ENCODE measurements at regions not wholly inside any gene's neighbourhood (a gene's known extent, or its start where the extent isn't known, plus 50 kb on each side); places are given as distances from the start of the nearest gene placed in this dataset.

- no peak overlapping the region for H3K27ac Mint-ChIP-seq
- Histone ChIP-seq H3K4me3 (ENCODE audit: control insufficient read depth in 1 of 2, extremely low read depth in 1 of 2, low read length in 1 of 2) (no peak overlapping the region), H3K9me3 (no peaks in the 10 kb centered on the region), H3K27ac (ENCODE audit: low read length) (no peak overlapping the region), H3K36me3 (ENCODE audit: control insufficient read depth in 2 of 2, extremely low read depth in 1 of 2, insufficient read depth in 1 of 2, low read length in 1 of 2) (no peaks in the 10 kb centered on the region), H3K4me1 (ENCODE audit: control insufficient read depth in 1 of 2, extremely low read depth in 1 of 2, insufficient read depth in 2 of 2, low read length in 2 of 2) (no peaks in the 10 kb centered on the region), H3K27me3 (replicated peaks in 1 of 2; ENCODE audit: control insufficient read depth in 2 of 2, extremely low read depth in 1 of 2, insufficient read depth in 2 of 2, low read length in 1 of 2) (no peaks in the 10 kb centered on the region)
- no peaks in the 10 kb centered on the region for H3K4me1 Mint-ChIP-seq
- no CpG with 5 or more reads among the region's 3 CpGs for WGBS (ENCODE audit: insufficient coverage)
- H3K27me3 Mint-ChIP-seq, result no peaks in the 10 kb centered on the region
- H3K4me3 Mint-ChIP-seq, result no peak overlapping the region
- CTCF ChIA-PET, result no interaction called here
- peaks cover 0 to 8% (median 2%) of the 10 kb centered on the region in 3 donors for H3K9me3 Mint-ChIP-seq
- POLR2A ChIA-PET, result no interaction called here
- H3K36me3 Mint-ChIP-seq, result no peaks in the 10 kb centered on the region
- DNase-seq (no peak), ATAC-seq (replicated peaks in 1 of 4) (no peak)
These were observed 558.7 kb upstream of the USP15 start for GRCh38 chr12:61701471-61701870.

- H3K27ac Mint-ChIP-seq, result no peak overlapping the region
- H3K36me3 ChIP-seq (ENCODE audit: control insufficient read depth in 2 of 2, extremely low read depth in 1 of 2, insufficient read depth in 1 of 2, low read length in 1 of 2), result no peaks in the 10 kb centered on the region
- H3K9me3 ChIP-seq, result peaks cover 2% of the 10 kb centered on the region
- H3K27ac ChIP-seq (ENCODE audit: low read length), result no peak overlapping the region
- POLR2A ChIA-PET, result no interaction called here
- no peaks in the 10 kb centered on the region for H3K27me3 Mint-ChIP-seq
- no peaks in the 10 kb centered on the region for H3K36me3 Mint-ChIP-seq
- H3K9me3 Mint-ChIP-seq, result no peaks in the 10 kb centered on the region
- no peak overlapping the region for H3K4me3 Mint-ChIP-seq
- no peaks in the 10 kb centered on the region for H3K27me3 ChIP-seq (replicated peaks in 1 of 2; ENCODE audit: control insufficient read depth in 2 of 2, extremely low read depth in 1 of 2, insufficient read depth in 2 of 2, low read length in 1 of 2)
- no CpG with 5 or more reads among the region's 1 CpG for WGBS (ENCODE audit: insufficient coverage)
- H3K4me1 ChIP-seq (ENCODE audit: control insufficient read depth in 1 of 2, extremely low read depth in 1 of 2, insufficient read depth in 2 of 2, low read length in 2 of 2), result no peaks in the 10 kb centered on the region
- H3K4me1 Mint-ChIP-seq, result no peaks in the 10 kb centered on the region
- CTCF ChIA-PET, result no interaction called here
- DNase-seq (no peak), ATAC-seq (replicated peaks in 1 of 4) (no peak)
- no peak overlapping the region for H3K4me3 ChIP-seq (ENCODE audit: control insufficient read depth in 1 of 2, extremely low read depth in 1 of 2, low read length in 1 of 2)
These were observed 553.4 kb upstream of the USP15 start for GRCh38 chr12:61706783-61707182.

GRCh38 chr12:61713121-61713520 is 547.1 kb upstream of the USP15 start:
- DNase-seq, result no peak
- H3K36me3 Mint-ChIP-seq, result no peaks in the 10 kb centered on the region
- POLR2A ChIA-PET, result no interaction called here
- CTCF ChIA-PET, result no interaction called here
- no peaks in the 10 kb centered on the region for H3K4me1 Mint-ChIP-seq
- no peak overlapping the region for H3K4me3 ChIP-seq (ENCODE audit: control insufficient read depth in 1 of 2, extremely low read depth in 1 of 2, low read length in 1 of 2)
- no peak overlapping the region for H3K4me3 Mint-ChIP-seq
- no peaks in the 10 kb centered on the region for H3K9me3 ChIP-seq
- H3K36me3 ChIP-seq (ENCODE audit: control insufficient read depth in 2 of 2, extremely low read depth in 1 of 2, insufficient read depth in 1 of 2, low read length in 1 of 2), result no peaks in the 10 kb centered on the region
- H3K27ac Mint-ChIP-seq, result no peak overlapping the region
- no peak overlapping the region for H3K27ac ChIP-seq (ENCODE audit: low read length)
- no peaks in the 10 kb centered on the region for H3K9me3 Mint-ChIP-seq
- no peaks in the 10 kb centered on the region for H3K27me3 Mint-ChIP-seq
- no peaks in the 10 kb centered on the region for H3K27me3 ChIP-seq (replicated peaks in 1 of 2; ENCODE audit: control insufficient read depth in 2 of 2, extremely low read depth in 1 of 2, insufficient read depth in 2 of 2, low read length in 1 of 2)
- no peak for ATAC-seq (replicated peaks in 1 of 4)
- WGBS (ENCODE audit: insufficient coverage), result 50% methylated on average over 4 of the region's 5 CpGs
- H3K4me1 ChIP-seq (ENCODE audit: control insufficient read depth in 1 of 2, extremely low read depth in 1 of 2, insufficient read depth in 2 of 2, low read length in 2 of 2), result no peaks in the 10 kb centered on the region

GRCh38 chr12:61717986-61718385 is 542.2 kb upstream of the USP15 start:
- CTCF ChIA-PET, result no interaction called here
- Mint-ChIP-seq H3K9me3 (peaks cover 0 to 5% (median 0%) of the 10 kb centered on the region in 3 donors), H3K4me3 (no peak overlapping the region), H3K27ac (no peak overlapping the region), H3K27me3 (no peaks in the 10 kb centered on the region), H3K36me3 (no peaks in the 10 kb centered on the region), H3K4me1 (no peaks in the 10 kb centered on the region)
- POLR2A ChIA-PET, result no interaction called here
- ATAC-seq (replicated peaks in 1 of 4) (no peak), DNase-seq (no peak)
- Histone ChIP-seq H3K4me1 (ENCODE audit: control insufficient read depth in 1 of 2, extremely low read depth in 1 of 2, insufficient read depth in 2 of 2, low read length in 2 of 2) (no peaks in the 10 kb centered on the region), H3K4me3 (ENCODE audit: control insufficient read depth in 1 of 2, extremely low read depth in 1 of 2, low read length in 1 of 2) (no peak overlapping the region), H3K36me3 (ENCODE audit: control insufficient read depth in 2 of 2, extremely low read depth in 1 of 2, insufficient read depth in 1 of 2, low read length in 1 of 2) (no peaks in the 10 kb centered on the region), H3K27me3 (replicated peaks in 1 of 2; ENCODE audit: control insufficient read depth in 2 of 2, extremely low read depth in 1 of 2, insufficient read depth in 2 of 2, low read length in 1 of 2) (no peaks in the 10 kb centered on the region), H3K9me3 (no peaks in the 10 kb centered on the region), H3K27ac (ENCODE audit: low read length) (no peak overlapping the region)
- WGBS (ENCODE audit: insufficient coverage), result 67% methylated on average over 3 of the region's 4 CpGs

GRCh38 chr12:61739925-61740324 is 520.3 kb upstream of the USP15 start:
- ATAC-seq (replicated peaks in 1 of 4) (no peak), DNase-seq (no peak)
- Histone ChIP-seq H3K27ac (ENCODE audit: low read length) (no peak overlapping the region), H3K4me3 (ENCODE audit: control insufficient read depth in 1 of 2, extremely low read depth in 1 of 2, low read length in 1 of 2) (no peak overlapping the region), H3K9me3 (no peaks in the 10 kb centered on the region), H3K36me3 (ENCODE audit: control insufficient read depth in 2 of 2, extremely low read depth in 1 of 2, insufficient read depth in 1 of 2, low read length in 1 of 2) (no peaks in the 10 kb centered on the region), H3K27me3 (replicated peaks in 1 of 2; ENCODE audit: control insufficient read depth in 2 of 2, extremely low read depth in 1 of 2, insufficient read depth in 2 of 2, low read length in 1 of 2) (no peaks in the 10 kb centered on the region), H3K4me1 (ENCODE audit: control insufficient read depth in 1 of 2, extremely low read depth in 1 of 2, insufficient read depth in 2 of 2, low read length in 2 of 2) (no peaks in the 10 kb centered on the region)
- Mint-ChIP-seq H3K36me3 (no peaks in the 10 kb centered on the region), H3K27ac (no peak overlapping the region), H3K9me3 (peaks cover 0 to 3% (median 2%) of the 10 kb centered on the region in 3 donors), H3K4me3 (no peak overlapping the region), H3K27me3 (no peaks in the 10 kb centered on the region), H3K4me1 (peaks cover 0 to 5% (median 0%) of the 10 kb centered on the region in 3 donors)
- no CpG with 5 or more reads among the region's 1 CpG for WGBS (ENCODE audit: insufficient coverage)
- ChIA-PET CTCF (no interaction called here), POLR2A (no interaction called here)

- Histone ChIP-seq H3K27ac (ENCODE audit: low read length) (no peak overlapping the region), H3K4me3 (ENCODE audit: control insufficient read depth in 1 of 2, extremely low read depth in 1 of 2, low read length in 1 of 2) (no peak overlapping the region), H3K9me3 (no peaks in the 10 kb centered on the region), H3K4me1 (ENCODE audit: control insufficient read depth in 1 of 2, extremely low read depth in 1 of 2, insufficient read depth in 2 of 2, low read length in 2 of 2) (no peaks in the 10 kb centered on the region), H3K36me3 (ENCODE audit: control insufficient read depth in 2 of 2, extremely low read depth in 1 of 2, insufficient read depth in 1 of 2, low read length in 1 of 2) (no peaks in the 10 kb centered on the region), H3K27me3 (replicated peaks in 1 of 2; ENCODE audit: control insufficient read depth in 2 of 2, extremely low read depth in 1 of 2, insufficient read depth in 2 of 2, low read length in 1 of 2) (no peaks in the 10 kb centered on the region)
- no peaks in the 10 kb centered on the region for H3K36me3 Mint-ChIP-seq
- H3K4me3 Mint-ChIP-seq, result no peak overlapping the region
- WGBS (ENCODE audit: insufficient coverage), result no CpG with 5 or more reads among the region's 1 CpG
- H3K4me1 Mint-ChIP-seq, result no peaks in the 10 kb centered on the region
- H3K9me3 Mint-ChIP-seq, result peaks cover 0 to 2% (median 0%) of the 10 kb centered on the region in 3 donors
- no peaks in the 10 kb centered on the region for H3K27me3 Mint-ChIP-seq
- H3K27ac Mint-ChIP-seq, result no peak overlapping the region
- no peak for DNase-seq
- CTCF ChIA-PET, result no interaction called here
- ATAC-seq (replicated peaks in 1 of 4), result no peak
- POLR2A ChIA-PET, result interaction anchor here in 1 of 2 donors (0.9 kb wide), 1 partner anchor 76 kb away, joined by 3 read pairs; no protein-coding TSS in a partner anchor
These were observed 509.6 kb upstream of the USP15 start for GRCh38 chr12:61750604-61751003.

- CTCF ChIA-PET, result no interaction called here
- 100% methylated on average over 1 of the region's 1 CpG for WGBS (ENCODE audit: insufficient coverage)
These were observed 506.0 kb upstream of the USP15 start for GRCh38 chr12:61754214-61754613.

More at GRCh38 chr12:61754214-61754613, 506.0 kb upstream of the USP15 start:
- H3K27me3 Mint-ChIP-seq, result no peaks in the 10 kb centered on the region
- no peaks in the 10 kb centered on the region for H3K27me3 ChIP-seq (replicated peaks in 1 of 2; ENCODE audit: control insufficient read depth in 2 of 2, extremely low read depth in 1 of 2, insufficient read depth in 2 of 2, low read length in 1 of 2)
- no peaks in the 10 kb centered on the region for H3K36me3 ChIP-seq (ENCODE audit: control insufficient read depth in 2 of 2, extremely low read depth in 1 of 2, insufficient read depth in 1 of 2, low read length in 1 of 2)
- no peaks in the 10 kb centered on the region for H3K9me3 ChIP-seq
- H3K36me3 Mint-ChIP-seq, result no peaks in the 10 kb centered on the region
- no peak overlapping the region for H3K27ac ChIP-seq (ENCODE audit: low read length)
- no peak for DNase-seq
- POLR2A ChIA-PET, result no interaction called here
- H3K27ac Mint-ChIP-seq, result no peak overlapping the region
- H3K4me3 ChIP-seq (ENCODE audit: control insufficient read depth in 1 of 2, extremely low read depth in 1 of 2, low read length in 1 of 2), result no peak overlapping the region
- H3K4me3 Mint-ChIP-seq, result no peak overlapping the region
- H3K9me3 Mint-ChIP-seq, result peaks cover 0 to 2% (median 0%) of the 10 kb centered on the region in 3 donors
- H3K4me1 ChIP-seq (ENCODE audit: control insufficient read depth in 1 of 2, extremely low read depth in 1 of 2, insufficient read depth in 2 of 2, low read length in 2 of 2), result no peaks in the 10 kb centered on the region
- no peaks in the 10 kb centered on the region for H3K4me1 Mint-ChIP-seq
- ATAC-seq (replicated peaks in 1 of 4), result no peak

Data from T-cell (primary cell).